ENCODE measurements at regions not wholly inside any gene's neighbourhood (a gene's known extent, or its start where the extent isn't known, plus 50 kb on each side); places are given as distances from the start of the nearest gene placed in this dataset.

- TF ChIP-seq Cebpa-rat (IDR thresholded peaks at IDR 0.05): no peak
- no peak overlapping the region for H3K9ac ChIP-seq
- no peaks in the 10 kb centered on the region for H4K20me1 ChIP-seq
- peaks cover 26 to 40% (median 32%) of the 10 kb centered on the region in 11 experiments for H3K9me3 ChIP-seq (replicated peaks in 1 of 11)
- H3K36me3 ChIP-seq: peaks cover 5 to 47% (median 27%) of the 10 kb centered on the region in 11 experiments; a peak in 19 of 22 replicates
- H3K27me3 ChIP-seq: no peaks in the 10 kb centered on the region
- H3K4me2 ChIP-seq: no peak overlapping the region
- no peak overlapping the region for H3K27ac ChIP-seq
- no peak overlapping the region for H3K4me3 ChIP-seq
- no peaks in the 10 kb centered on the region for H3K4me1 ChIP-seq
Observed at GRCh38 chr13:33891196-33891742, 73.3 kb downstream of the RFC3 start.

DNA sequence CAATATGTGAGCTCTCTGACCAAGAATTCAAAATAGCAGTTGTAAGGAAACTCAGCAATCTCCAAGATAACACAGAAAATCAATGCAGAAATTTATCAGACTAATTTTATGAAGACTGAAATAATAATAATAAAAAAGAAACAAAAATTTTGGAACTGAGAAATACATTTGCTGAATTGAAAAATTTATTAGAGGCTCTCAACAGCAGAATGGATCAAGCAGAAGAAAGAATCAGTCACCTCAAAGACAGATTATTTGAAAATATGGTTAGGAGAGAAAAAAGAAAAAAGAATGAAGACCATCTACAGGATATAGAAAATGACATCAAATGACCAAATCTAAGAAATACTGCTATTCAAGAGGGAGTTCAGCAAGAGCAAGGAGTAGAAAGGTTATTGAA lies 75.6 kb downstream of the RFC3 start:
- no peak overlapping the region for H3K9ac ChIP-seq
- peaks cover 5 to 47% (median 27%) of the 10 kb centered on the region in 11 experiments; a peak in 19 of 22 replicates for H3K36me3 ChIP-seq
- H3K27ac ChIP-seq: no peak overlapping the region
- no peak overlapping the region for H3K4me2 ChIP-seq
- H4K20me1 ChIP-seq: no peaks in the 10 kb centered on the region
- no peaks in the 10 kb centered on the region for H3K4me1 ChIP-seq
- no peaks in the 10 kb centered on the region for H3K27me3 ChIP-seq
- no peak overlapping the region for H3K4me3 ChIP-seq
- H3K9me3 ChIP-seq (replicated peaks in 1 of 11): peaks cover 32 to 52% (median 44%) of the 10 kb centered on the region in 11 experiments
- no peak for TF ChIP-seq Cebpa-rat (IDR thresholded peaks at IDR 0.05)

DNA sequence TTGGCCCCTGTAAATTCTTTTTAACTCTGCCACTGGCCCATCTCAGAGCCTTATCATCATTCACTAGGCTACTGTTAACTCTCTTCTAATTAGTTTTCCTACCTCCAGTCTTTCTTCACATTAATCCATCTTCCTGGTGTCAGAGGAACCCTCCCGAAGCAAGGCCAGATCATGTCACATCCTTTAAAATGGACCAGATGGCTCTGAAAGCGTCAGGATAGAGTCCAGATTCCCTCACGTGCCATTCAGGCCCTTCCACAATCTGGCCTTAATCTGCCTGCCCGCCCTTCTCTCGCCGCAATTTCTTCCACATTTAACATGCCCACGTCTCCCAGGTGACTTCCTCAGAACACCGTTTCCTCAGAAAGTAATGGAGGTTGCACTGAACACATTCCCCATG lies 86.5 kb downstream of the RFC3 start:
- Histone ChIP-seq H3K4me1 (no peaks in the 10 kb centered on the region), H3K4me3 (no peak overlapping the region), H3K27ac (no peak overlapping the region), H3K9ac (no peak overlapping the region), H3K4me2 (no peak overlapping the region), H3K27me3 (no peaks in the 10 kb centered on the region), H3K36me3 (peaks cover 0 to 5% (median 0%) of the 10 kb centered on the region in 11 experiments; a peak in 1 of 22 replicates), H3K9me3 (replicated peaks in 1 of 11) (peaks cover 0 to 6% (median 2%) of the 10 kb centered on the region in 11 experiments; a peak in 9 of 22 replicates), H4K20me1 (no peaks in the 10 kb centered on the region)
- TF ChIP-seq Cebpa-rat (IDR thresholded peaks at IDR 0.05): no peak

- Histone ChIP-seq H3K4me1 (no peaks in the 10 kb centered on the region), H3K9ac (no peak overlapping the region), H3K27me3 (no peaks in the 10 kb centered on the region), H3K9me3 (replicated peaks in 1 of 11) (no peaks in the 10 kb centered on the region), H3K4me2 (no peak overlapping the region), H3K4me3 (no peak overlapping the region), H4K20me1 (no peaks in the 10 kb centered on the region), H3K27ac (no peak overlapping the region), H3K36me3 (peaks cover 0 to 5% (median 0%) of the 10 kb centered on the region in 11 experiments; a peak in 1 of 22 replicates)
- no peak for TF ChIP-seq Cebpa-rat (IDR thresholded peaks at IDR 0.05)
Observed at GRCh38 chr13:33908116-33908515, 90.2 kb downstream of the RFC3 start.

DNA sequence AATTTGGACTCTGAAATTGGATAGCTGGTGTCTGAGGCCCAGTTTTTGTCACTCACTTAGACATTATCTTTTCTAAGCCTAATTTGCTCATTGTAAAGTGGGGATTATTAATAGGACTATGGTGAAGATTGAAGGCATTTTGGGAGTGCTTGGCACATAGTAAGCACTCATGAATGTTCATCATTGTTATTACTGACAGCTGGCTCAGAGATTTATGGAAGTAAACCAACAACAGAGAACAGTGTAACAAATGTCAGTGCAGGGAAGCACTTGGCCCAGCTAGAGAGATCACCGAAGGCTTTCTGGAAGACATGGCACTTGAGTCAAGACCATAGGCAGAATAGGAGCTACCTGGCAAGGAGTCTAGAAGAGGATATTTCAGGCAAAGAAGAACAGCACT lies 92.3 kb downstream of the RFC3 start:
- Histone ChIP-seq H3K27ac (no peak overlapping the region), H3K9ac (no peak overlapping the region), H3K36me3 (no peaks in the 10 kb centered on the region), H3K9me3 (replicated peaks in 1 of 11) (no peaks in the 10 kb centered on the region), H3K4me3 (no peak overlapping the region), H3K27me3 (no peaks in the 10 kb centered on the region), H3K4me1 (no peaks in the 10 kb centered on the region), H3K4me2 (no peak overlapping the region), H4K20me1 (no peaks in the 10 kb centered on the region)
- no peak for TF ChIP-seq Cebpa-rat (IDR thresholded peaks at IDR 0.05)

GRCh38 chr13:33911521-33911920 lies 93.6 kb downstream of the RFC3 start:
- H3K4me3 ChIP-seq: no peak overlapping the region
- no peaks in the 10 kb centered on the region for H3K27me3 ChIP-seq
- TF ChIP-seq Cebpa-rat (IDR thresholded peaks at IDR 0.05): no peak

DNA sequence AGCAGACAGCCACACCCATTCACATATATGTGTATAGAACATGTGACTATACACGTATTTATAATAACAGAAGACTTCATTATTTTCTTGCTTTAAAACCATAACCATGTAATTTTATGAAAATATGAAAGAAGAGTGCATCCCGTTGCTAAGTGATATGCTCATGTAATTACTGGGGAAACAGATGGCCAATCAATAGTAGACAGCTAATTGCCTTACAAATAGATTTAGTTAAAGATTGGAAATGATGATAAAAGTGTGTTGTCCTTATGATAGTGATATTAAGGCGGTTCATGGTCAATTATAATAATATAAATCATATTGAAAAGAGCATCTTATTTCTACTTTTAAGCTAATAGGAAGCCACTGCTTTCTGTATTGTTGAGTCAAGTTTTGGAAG lies 95.9 kb downstream of the RFC3 start:
- H3K36me3 ChIP-seq: no peaks in the 10 kb centered on the region
- H3K27me3 ChIP-seq: no peaks in the 10 kb centered on the region
- no peaks in the 10 kb centered on the region for H3K9me3 ChIP-seq (replicated peaks in 1 of 11)
- no peak overlapping the region for H3K27ac ChIP-seq
- no peak overlapping the region for H3K4me3 ChIP-seq
- H4K20me1 ChIP-seq: no peaks in the 10 kb centered on the region
- H3K9ac ChIP-seq: no peak overlapping the region
- H3K4me1 ChIP-seq: peaks cover 0 to 14% (median 4%) of the 10 kb centered on the region in 10 experiments; a peak in 9 of 20 replicates
- no peak for TF ChIP-seq Cebpa-rat (IDR thresholded peaks at IDR 0.05)
- H3K4me2 ChIP-seq: no peak overlapping the region

More at GRCh38 chr13:33911521-33911920, 93.6 kb downstream of the RFC3 start:
- no peaks in the 10 kb centered on the region for H3K4me1 ChIP-seq
- no peaks in the 10 kb centered on the region for H4K20me1 ChIP-seq
- no peaks in the 10 kb centered on the region for H3K9me3 ChIP-seq (replicated peaks in 1 of 11)
- H3K36me3 ChIP-seq: no peaks in the 10 kb centered on the region
- no peak overlapping the region for H3K4me2 ChIP-seq
- no peak overlapping the region for H3K27ac ChIP-seq
- no peak overlapping the region for H3K9ac ChIP-seq

DNA sequence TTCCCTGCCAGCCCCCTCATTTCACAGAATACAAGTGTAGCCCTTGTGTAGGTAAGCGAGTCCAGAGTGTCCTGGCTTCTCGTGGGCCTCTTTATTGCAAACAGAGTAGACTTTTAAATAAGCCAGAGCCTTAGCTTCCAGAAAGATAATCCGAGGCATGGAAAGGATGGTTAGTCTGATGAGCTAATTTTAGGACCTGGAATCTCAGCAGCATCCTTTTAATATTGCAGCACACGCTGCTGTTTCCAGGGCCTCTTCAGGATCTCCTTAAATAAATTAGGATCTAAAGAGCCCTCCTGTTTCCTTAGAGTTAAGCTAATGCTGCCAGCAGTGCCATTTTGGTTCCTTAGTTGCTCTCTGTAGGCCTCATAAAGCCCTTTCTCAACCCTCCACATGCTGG lies 99.2 kb downstream of the RFC3 start:
- H3K9ac ChIP-seq: no peak overlapping the region
- no peak for TF ChIP-seq Cebpa-rat (IDR thresholded peaks at IDR 0.05)
- H3K4me1 ChIP-seq: peaks cover 0 to 15% (median 5%) of the 10 kb centered on the region in 10 experiments; a peak in 9 of 20 replicates
- H3K27ac ChIP-seq: peak overlapping the region in 1 of 11 experiments; percentile 67; a peak in 1 of 22 replicates
- no peaks in the 10 kb centered on the region for H3K9me3 ChIP-seq (replicated peaks in 1 of 11)
- no peak overlapping the region for H3K4me2 ChIP-seq
- no peak overlapping the region for H3K4me3 ChIP-seq
- H3K27me3 ChIP-seq: no peaks in the 10 kb centered on the region
- H4K20me1 ChIP-seq: no peaks in the 10 kb centered on the region
- H3K36me3 ChIP-seq: no peaks in the 10 kb centered on the region; a peak in 1 of 22 replicates

DNA sequence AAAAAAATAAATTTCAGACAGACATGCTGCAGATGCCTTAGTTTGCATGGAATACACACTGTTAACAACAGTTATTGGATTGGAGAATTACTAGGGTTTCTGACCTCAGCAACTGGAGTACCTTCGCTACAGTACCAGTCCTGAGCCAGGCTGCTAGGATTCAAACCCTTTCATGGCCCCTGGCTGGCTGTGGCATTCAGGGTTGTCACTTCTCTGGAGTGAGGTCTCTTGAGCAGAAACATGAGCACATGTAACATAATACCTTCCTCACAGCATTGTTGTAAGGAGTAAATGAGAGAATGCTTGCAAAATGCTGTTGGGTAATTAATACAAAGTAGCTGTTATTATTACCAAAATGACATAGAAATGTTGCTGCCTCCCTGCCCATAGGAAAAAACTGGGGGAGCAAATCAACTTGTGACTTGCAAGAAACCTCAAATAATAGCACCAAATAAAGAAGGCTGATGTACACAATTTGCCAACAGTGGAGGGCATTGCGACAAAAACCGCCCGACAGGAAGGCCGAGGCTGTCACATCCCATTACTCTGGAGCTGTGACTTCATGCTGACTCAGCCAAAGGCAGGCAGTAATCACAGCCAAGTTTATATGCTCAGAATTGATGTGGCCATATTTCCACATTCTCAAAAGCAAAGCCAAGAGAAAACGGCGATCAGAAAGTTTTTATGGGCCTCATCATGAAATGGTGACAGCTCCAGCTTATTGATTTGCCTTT lies 100.4 kb downstream of the RFC3 start:
- H4K20me1 ChIP-seq: no peaks in the 10 kb centered on the region
- no peak overlapping the region for H3K4me3 ChIP-seq
- peak overlapping the region in 5 of 11 experiments; percentile 17 to 51 (median 31); a peak in 8 of 22 replicates for H3K4me2 ChIP-seq
- H3K9ac ChIP-seq: no peak overlapping the region
- H3K27ac ChIP-seq: peak overlapping the region in 7 of 11 experiments; percentile 6 to 67 (median 20); a peak in 7 of 22 replicates
- peaks cover 0 to 15% (median 5%) of the 10 kb centered on the region in 10 experiments; a peak in 9 of 20 replicates for H3K4me1 ChIP-seq
- H3K27me3 ChIP-seq: no peaks in the 10 kb centered on the region
- no peak for TF ChIP-seq Cebpa-rat (IDR thresholded peaks at IDR 0.05)
- no peaks in the 10 kb centered on the region for H3K9me3 ChIP-seq (replicated peaks in 1 of 11)
- no peaks in the 10 kb centered on the region; a peak in 1 of 22 replicates for H3K36me3 ChIP-seq
